DOHH2 (cell line): ENCODE measurements at regions not wholly inside any gene's neighbourhood (a gene's known extent, or its start where the extent isn't known, plus 50 kb on each side); places are given as distances from the start of the nearest gene placed in this dataset.

Source experiments
- H3F3A ChIP-seq: fragments of 200-600 bp; sonication (generic), shearing (Covaris generic); 2 replicates; pipeline ENCODE4 v1.6.0; 2016; ENCODE audit warnings: antibody characterized with exemption, mild to moderate bottlenecking; ENCODE audit not compliant: control insufficient read depth, insufficient read depth
- H3K27ac ChIP-seq: fragments of 200-600 bp; sonication (generic); 2 replicates; pipeline ENCODE4 v1.5.1; 2014; ENCODE audit warnings: low read depth, mild to moderate bottlenecking, low read length, moderate library complexity
- H3K27me3 ChIP-seq: fragments of 200-600 bp; sonication (generic); 2 replicates; pipeline ENCODE4 v1.6.1; 2014; ENCODE audit warnings: mild to moderate bottlenecking, low read length, mixed read lengths; ENCODE audit not compliant: control insufficient read depth
- H3K36me3 ChIP-seq: fragments of 200-600 bp; sonication (generic); 2 replicates; pipeline ENCODE4 v1.6.1; 2014; ENCODE audit warnings: mild to moderate bottlenecking, low read length, moderate library complexity, mixed read lengths; ENCODE audit not compliant: control insufficient read depth
- H3K4me1 ChIP-seq: fragments of 200-600 bp; sonication (generic); 2 replicates; pipeline ENCODE4 v1.6.1; 2014; ENCODE audit warnings: mild to moderate bottlenecking, low read length, mixed read lengths; ENCODE audit not compliant: control insufficient read depth
- H3K4me2 ChIP-seq: fragments of 200-600 bp; sonication (generic); 2 replicates; pipeline ENCODE4 v1.6.0; 2014; ENCODE audit warnings: mild to moderate bottlenecking, low read length, moderate library complexity
- H3K4me3 ChIP-seq: fragments of 200-600 bp; sonication (generic); 2 replicates; pipeline ENCODE4 v1.5.1; 2014; ENCODE audit warnings: mild to moderate bottlenecking, low read length, mixed read lengths
- H3K79me2 ChIP-seq: fragments of 200-600 bp; sonication (generic); 2 replicates; pipeline ENCODE4 v1.6.1; 2014; ENCODE audit warnings: mild to moderate bottlenecking, low read length, mixed read lengths; ENCODE audit not compliant: control insufficient read depth
- H3K9me2 ChIP-seq: fragments of 200-600 bp; sonication (generic); replicated peaks from 2 replicates; pipeline ENCODE4 v1.6.1; 2014; ENCODE audit warnings: mild to moderate bottlenecking, low read length, mixed read lengths; ENCODE audit not compliant: control insufficient read depth
- H3K9me3 ChIP-seq: fragments of 200-600 bp; sonication (generic); 2 replicates; pipeline ENCODE4 v1.6.1; 2014; ENCODE audit warnings: antibody characterized with exemption, low read length, mixed read lengths; ENCODE audit not compliant: control insufficient read depth, insufficient read depth
- H4K20me1 ChIP-seq: fragments of 200-600 bp; sonication (generic); 2 replicates; pipeline ENCODE4 v1.6.0; 2014; ENCODE audit warnings: low read depth, mild to moderate bottlenecking, antibody characterized with exemption, low read length, moderate library complexity; ENCODE audit not compliant: control insufficient read depth, insufficient read depth
- CTCF ChIP-seq: fragments of 200-600 bp; sonication (generic); IDR thresholded peaks from one replicate; pipeline ENCODE4 v1.5.1; 2014; ENCODE audit warnings: antibody characterized with exemption, mild to moderate bottlenecking, low read depth, low read length; ENCODE audit not compliant: poor library complexity, severe bottlenecking
- EZH2phosphoT487 ChIP-seq: fragments of 200-600 bp; sonication (generic); IDR thresholded peaks from 2 replicates; pipeline ENCODE4 v1.6.1; 2017; ENCODE audit warnings: borderline replicate concordance, mild to moderate bottlenecking, antibody characterized with exemption, low read length, moderate library complexity, mixed read lengths

DNA sequence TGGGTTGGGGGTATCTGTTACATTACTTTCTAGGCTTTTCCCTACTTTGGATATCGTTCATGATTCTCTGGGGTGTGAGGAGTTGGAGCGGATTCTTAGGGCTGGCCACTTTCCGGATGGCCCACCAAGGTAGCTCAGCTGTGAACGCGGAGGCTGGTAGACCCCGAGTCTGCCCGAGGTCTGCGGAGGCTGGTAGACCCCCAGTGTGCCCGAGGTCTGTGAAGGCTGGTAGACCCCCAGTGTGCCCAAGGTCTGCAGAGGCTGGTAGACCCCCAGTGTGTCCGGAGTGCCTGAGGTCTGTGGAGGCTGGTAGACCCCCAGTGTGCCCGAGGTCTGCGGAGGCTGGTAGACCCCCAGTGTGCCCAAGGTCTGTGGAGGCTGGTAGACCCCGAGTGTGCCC lies 99.2 kb upstream of the ZNF469 start:
- no peak for TF ChIP-seq CTCF
- TF ChIP-seq EZH2phosphoT487: no peak
- no peaks in the 10 kb centered on the region for H3K79me2 ChIP-seq
- H3K27ac ChIP-seq: no peak overlapping the region
- H3K27me3 ChIP-seq: no peaks in the 10 kb centered on the region
- H3F3A ChIP-seq: no peaks in the 10 kb centered on the region
- no peak overlapping the region for H3K4me2 ChIP-seq
- H3K36me3 ChIP-seq: no peaks in the 10 kb centered on the region
- no peaks in the 10 kb centered on the region for H3K9me2 ChIP-seq
- H3K4me1 ChIP-seq: no peaks in the 10 kb centered on the region
- no peak overlapping the region for H3K4me3 ChIP-seq
- peaks cover 3% of the 10 kb centered on the region; the same call in 1 of the 2 replicates for H3K9me3 ChIP-seq
- H4K20me1 ChIP-seq: no peaks in the 10 kb centered on the region

DNA sequence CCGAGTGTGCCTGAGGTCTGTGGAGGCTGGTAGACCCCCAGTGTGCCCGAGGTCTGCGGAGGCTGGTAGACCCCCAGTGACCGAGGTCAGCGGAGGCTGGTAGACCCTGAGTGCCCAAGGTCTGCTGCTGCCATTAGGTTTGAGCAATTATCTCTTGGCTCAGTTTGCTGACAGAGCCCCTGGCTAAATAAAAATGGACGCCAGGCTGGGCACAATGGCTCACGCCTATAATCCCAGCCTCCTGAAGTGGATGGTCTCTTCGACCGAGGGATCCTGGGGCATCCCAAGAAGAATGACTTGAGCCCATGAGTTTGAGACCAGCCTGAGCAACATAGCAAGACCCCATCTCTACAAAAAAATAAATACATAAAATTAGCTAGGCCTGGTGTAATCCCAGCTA lies 98.7 kb upstream of the ZNF469 start:
- H3K9me2 ChIP-seq: no peaks in the 10 kb centered on the region
- H3K4me1 ChIP-seq: no peaks in the 10 kb centered on the region
- no peaks in the 10 kb centered on the region for H3K79me2 ChIP-seq
- no peak overlapping the region for H3K27ac ChIP-seq
- no peak overlapping the region for H3K4me2 ChIP-seq
- no peak overlapping the region for H3K4me3 ChIP-seq
- TF ChIP-seq EZH2phosphoT487 (no peak), CTCF (no peak)
- H3K36me3 ChIP-seq: no peaks in the 10 kb centered on the region
- no peaks in the 10 kb centered on the region for H4K20me1 ChIP-seq
- no peaks in the 10 kb centered on the region for H3F3A ChIP-seq
- H3K27me3 ChIP-seq: no peaks in the 10 kb centered on the region
- H3K9me3 ChIP-seq: peaks cover 3% of the 10 kb centered on the region; the same call in 1 of the 2 replicates

- no peaks in the 10 kb centered on the region for H3K36me3 ChIP-seq
- H3K27ac ChIP-seq: no peak overlapping the region
- H3K9me3 ChIP-seq: peaks cover 3% of the 10 kb centered on the region; the same call in 1 of the 2 replicates
- no peaks in the 10 kb centered on the region for H3K27me3 ChIP-seq
- H3F3A ChIP-seq: no peaks in the 10 kb centered on the region
- H3K79me2 ChIP-seq: no peaks in the 10 kb centered on the region
- no peak for TF ChIP-seq CTCF
- TF ChIP-seq EZH2phosphoT487: no peak
- no peaks in the 10 kb centered on the region for H3K4me1 ChIP-seq
- H3K9me2 ChIP-seq: no peaks in the 10 kb centered on the region
- no peaks in the 10 kb centered on the region for H4K20me1 ChIP-seq
- H3K4me2 ChIP-seq: no peak overlapping the region
- no peak overlapping the region for H3K4me3 ChIP-seq
Observed at GRCh38 chr16:88284626-88285513, 97.9 kb upstream of the ZNF469 start.
